ENCODE measurements at regions not wholly inside any gene's neighbourhood (a gene's known extent, or its start where the extent isn't known, plus 50 kb on each side); places are given as distances from the start of the nearest gene placed in this dataset.
"Not testable (repeated sequence)": the region's sequence is repeated elsewhere in the genome, so short reads cannot be mapped to it uniquely, and the experiment has no call there.

DNA sequence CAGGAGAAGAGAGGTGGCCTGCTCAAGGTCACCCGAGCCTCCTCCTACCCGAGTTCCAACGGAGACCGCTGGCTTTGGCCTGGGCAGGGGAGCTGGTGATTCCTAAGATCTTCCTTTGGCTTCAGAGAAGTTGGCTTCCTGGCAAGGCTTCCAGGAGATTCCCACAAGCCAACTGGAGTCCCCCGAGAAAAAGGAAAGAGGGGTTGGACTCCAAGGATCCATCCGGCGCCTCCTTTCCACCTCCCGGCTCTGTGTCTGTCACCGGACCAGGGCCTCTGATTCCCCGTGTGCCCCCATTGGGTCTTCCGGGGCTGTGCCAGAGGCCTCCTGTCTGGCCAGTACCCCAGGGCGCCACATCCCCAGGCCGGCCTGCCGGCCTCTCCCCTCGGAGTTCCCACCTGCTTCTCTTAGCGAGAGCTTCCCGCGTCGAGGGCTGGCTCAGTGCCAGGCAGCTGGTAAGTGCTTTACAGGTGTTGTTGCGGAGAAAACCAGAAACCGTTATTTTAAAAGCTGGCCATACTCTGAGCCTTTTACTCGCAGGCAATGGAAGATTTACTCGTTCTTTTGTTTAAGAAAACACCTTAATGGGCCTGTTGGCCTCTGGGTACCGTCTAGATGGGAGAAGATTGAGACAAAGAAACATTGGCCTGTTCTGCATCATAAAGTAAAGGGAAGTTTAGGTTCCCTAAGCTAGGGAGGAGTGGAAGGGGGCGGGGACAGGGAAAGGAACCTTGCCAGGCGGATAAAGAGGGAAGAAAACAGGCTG is 258.4 kb upstream of the SDK2 start:
- DNase-seq (ENCODE audit: low read depth): no peak
- H3K4me3 ChIP-seq (ENCODE audit: low read depth, low read length): no peak overlapping the region

- DNase-seq (ENCODE audit: low read depth): no peak
- no peak overlapping the region for H3K4me3 ChIP-seq (ENCODE audit: low read depth, low read length)
Observed at GRCh38 chr17:73906896-73907870, 262.9 kb upstream of the SDK2 start.

DNA sequence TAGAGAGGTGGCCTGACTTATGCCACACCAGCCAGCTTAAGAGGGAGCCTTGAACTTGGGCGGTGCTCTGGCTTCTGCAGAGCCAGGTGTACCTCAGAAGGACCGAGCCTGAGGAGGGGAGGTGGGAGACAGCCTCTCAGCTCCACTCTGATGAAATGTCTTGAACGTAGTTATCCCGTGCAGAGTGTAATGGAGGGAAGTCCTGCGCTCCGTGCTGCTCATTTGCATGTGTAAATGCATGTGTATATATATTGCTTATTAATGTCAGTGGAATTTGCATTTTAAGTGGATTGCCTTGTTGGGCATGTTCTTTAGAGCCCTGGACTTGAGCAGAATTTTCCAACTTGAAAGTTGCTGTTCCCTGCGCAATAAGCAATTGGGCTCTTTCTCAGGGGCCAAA is 264.9 kb upstream of the SDK2 start:
- no peak for DNase-seq (ENCODE audit: low read depth)
- H3K4me3 ChIP-seq (ENCODE audit: low read depth, low read length): no peak overlapping the region

- no peak overlapping the region for H3K4me3 ChIP-seq (ENCODE audit: low read depth, low read length)
- DNase-seq (ENCODE audit: low read depth): no peak
Observed at GRCh38 chr17:73910206-73910605, 266.0 kb upstream of the SDK2 start.

DNA sequence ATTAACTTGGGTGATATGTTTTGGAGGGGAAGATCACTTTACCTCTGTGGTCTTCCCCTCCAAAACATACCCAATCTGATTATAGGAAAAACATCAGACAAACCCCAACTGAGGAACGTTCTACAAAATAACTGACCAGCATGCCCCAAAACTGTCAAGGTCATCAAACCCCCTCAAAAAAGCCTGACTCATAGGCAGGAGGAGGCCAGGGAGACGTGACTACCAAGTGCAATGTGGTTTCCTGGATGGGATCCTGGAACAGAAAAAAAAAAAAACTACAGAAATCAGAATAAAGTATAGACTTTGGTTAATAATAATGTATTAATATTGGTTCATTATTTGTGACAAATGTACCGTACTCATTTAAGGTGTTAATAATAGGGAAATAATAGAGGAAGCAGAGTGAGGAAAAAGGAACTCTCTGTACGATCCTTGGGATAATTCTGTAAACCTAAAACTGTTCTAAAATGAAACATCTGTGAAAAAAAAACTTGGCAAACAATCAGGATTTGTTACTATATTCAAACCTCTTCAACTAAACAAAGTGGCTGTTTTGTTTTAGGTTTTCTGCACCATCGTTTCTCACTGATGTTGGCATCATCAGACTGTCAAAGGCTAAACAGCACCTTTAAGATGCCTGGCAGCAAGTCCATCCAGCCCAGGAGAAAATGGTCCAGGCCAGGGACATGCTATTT is 266.7 kb upstream of the SDK2 start:
- no peak overlapping the region for H3K4me3 ChIP-seq (ENCODE audit: low read depth, low read length)

DNA sequence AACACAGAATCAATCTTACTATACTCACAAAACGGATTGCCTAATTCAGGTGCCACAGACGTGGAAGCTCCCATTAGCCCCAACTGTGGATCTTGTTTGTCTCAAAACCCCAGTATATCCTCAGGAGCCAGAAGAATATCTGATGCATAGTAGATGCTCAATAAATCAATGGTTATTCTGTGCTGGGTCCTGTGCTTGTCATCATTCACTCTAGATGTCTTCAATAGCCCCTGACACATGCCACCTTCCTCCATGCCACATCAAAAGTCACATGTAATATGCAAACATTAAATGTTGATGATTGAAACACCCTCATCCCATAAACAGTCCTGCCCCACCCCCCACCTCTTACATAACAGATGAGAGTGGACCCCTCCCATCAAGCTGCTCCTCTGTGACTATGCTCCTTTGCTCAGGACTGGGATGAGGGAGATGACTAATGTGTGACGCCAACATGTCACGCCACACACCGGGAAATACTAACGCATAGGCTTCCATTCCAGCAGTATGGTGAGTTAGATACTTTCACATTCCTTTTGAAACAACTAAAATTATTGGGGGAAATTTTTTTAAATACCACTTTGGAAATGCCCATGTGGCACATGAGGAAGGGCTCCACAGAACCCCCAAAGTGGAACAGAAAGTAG is 267.6 kb upstream of the SDK2 start:
- DNase-seq (ENCODE audit: low read depth): no peak
- H3K4me3 ChIP-seq (ENCODE audit: low read depth, low read length): no peak overlapping the region

More for the DNA sequence above, 266.7 kb upstream of the SDK2 start:
- no peak for DNase-seq (ENCODE audit: low read depth)

DNA sequence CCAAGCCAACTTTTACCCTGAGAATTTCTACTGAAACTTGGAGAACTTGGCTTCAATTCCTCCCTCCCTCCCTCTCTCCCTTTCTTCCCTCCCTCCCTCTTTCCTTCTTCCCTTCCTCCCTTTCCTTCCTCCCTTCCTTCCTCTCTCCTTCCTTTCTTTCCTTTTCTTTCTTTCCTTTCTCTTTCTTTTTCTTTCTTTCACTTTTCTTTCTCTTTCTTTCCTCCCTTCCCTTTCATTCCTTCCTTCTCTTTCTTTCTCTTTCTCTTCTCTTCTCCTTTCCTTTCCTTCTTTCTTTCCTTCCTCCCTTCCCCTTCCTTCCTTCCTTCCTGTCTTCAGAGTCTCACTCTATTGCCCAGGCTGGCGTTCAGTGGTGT is 268.1 kb upstream of the SDK2 start:
- DNase-seq (ENCODE audit: low read depth): no peak
- no peak overlapping the region for H3K4me3 ChIP-seq (ENCODE audit: low read depth, low read length)

- no peak for DNase-seq (ENCODE audit: low read depth)
- H3K4me3 ChIP-seq (ENCODE audit: low read depth, low read length): no peak overlapping the region
Observed at GRCh38 chr17:73914536-73915274, 270.5 kb upstream of the SDK2 start.

- not testable (repeated sequence) for H3K4me3 ChIP-seq (ENCODE audit: low read depth, low read length); DNase-seq (ENCODE audit: low read depth)
Observed at GRCh38 chr17:73919033-73919432, 274.8 kb upstream of the SDK2 start.

- no peak for DNase-seq (ENCODE audit: low read depth)
- no peak overlapping the region for H3K4me3 ChIP-seq (ENCODE audit: low read depth, low read length)
Observed at GRCh38 chr17:73921306-73921705, 277.1 kb upstream of the SDK2 start.

- H3K4me3 ChIP-seq (ENCODE audit: low read depth, low read length): no peak overlapping the region
- no peak for DNase-seq (ENCODE audit: low read depth)
Observed at GRCh38 chr17:73924114-73924908, 279.2 kb upstream of the RPL38 start.

- H3K4me3 ChIP-seq (ENCODE audit: low read depth, low read length): no peak overlapping the region
- DNase-seq (ENCODE audit: low read depth): no peak
Observed at GRCh38 chr17:73924909-73925186, 278.6 kb upstream of the RPL38 start.

DNA sequence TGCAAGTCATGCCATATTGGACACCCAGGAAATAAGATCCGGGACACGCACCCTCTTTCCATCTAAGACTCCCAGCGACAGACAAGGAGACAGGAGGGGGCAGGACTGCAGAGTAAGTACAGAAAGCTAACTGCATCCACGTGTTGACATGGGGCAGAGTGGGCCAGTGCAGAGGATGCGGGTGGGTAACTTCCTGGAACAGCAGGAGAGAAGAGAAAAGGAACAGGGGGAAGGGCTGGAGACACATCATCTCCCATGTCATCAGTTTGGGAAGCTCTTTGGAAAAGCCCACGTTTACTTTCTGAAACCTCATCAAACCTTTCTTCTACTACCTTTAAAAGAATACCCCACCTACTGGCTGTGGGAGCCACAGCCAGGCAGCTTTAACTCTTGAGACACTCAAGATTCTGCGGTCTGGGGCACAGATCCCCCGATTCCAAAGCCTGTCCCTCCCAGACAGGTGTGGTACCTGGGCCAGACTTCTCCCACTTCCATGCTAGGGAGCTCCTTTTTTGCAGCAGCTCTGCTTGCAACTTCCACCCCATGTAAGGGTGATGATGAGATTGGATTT is 273.5 kb upstream of the RPL38 start:
- no peak for DNase-seq (ENCODE audit: low read depth)
- no peak overlapping the region for H3K4me3 ChIP-seq (ENCODE audit: low read depth, low read length)

GRCh38 chr17:73932216-73932749 is 271.2 kb upstream of the RPL38 start:
- no peak for DNase-seq (ENCODE audit: low read depth)
- no peak overlapping the region for H3K4me3 ChIP-seq (ENCODE audit: low read depth, low read length)

- DNase-seq (ENCODE audit: low read depth): no peak
Observed at GRCh38 chr17:73933164-73933766, 270.2 kb upstream of the RPL38 start.

GRCh38 chr17:73933871-73934270 is 269.6 kb upstream of the RPL38 start:
- no peak overlapping the region for H3K4me3 ChIP-seq (ENCODE audit: low read depth, low read length)
- DNase-seq (ENCODE audit: low read depth): no peak

More at GRCh38 chr17:73933164-73933766, 270.2 kb upstream of the RPL38 start:
- no peak overlapping the region for H3K4me3 ChIP-seq (ENCODE audit: low read depth, low read length)

- no peak overlapping the region for H3K4me3 ChIP-seq (ENCODE audit: low read depth, low read length)
- no peak for DNase-seq (ENCODE audit: low read depth)
Observed at GRCh38 chr17:73934696-73935095, 268.8 kb upstream of the RPL38 start.
